Sciatic nerve (tissue), 2 donors: ENCODE measurements at regions not wholly inside any gene's neighbourhood (a gene's known extent, or its start where the extent isn't known, plus 50 kb on each side); places are given as distances from the start of the nearest gene placed in this dataset.
A peak's percentile ranks its signal among the peaks of the same experiment; 100 is the strongest.
"Not testable (repeated sequence)": the region's sequence is repeated elsewhere in the genome, so short reads cannot be mapped to it uniquely, and the experiment has no call there.

ENCODE experiments used
- ATAC-seq: fragments of 200-7000 bp; cut with Tn5 transposase; one replicate; pipeline ENCODE4 v1.9.1; 2020; ENCODE audit warnings: mild to moderate bottlenecking, moderate library complexity
- DNase-seq: peaks from one replicate; pipeline ENCODE4 v3.0.0-alpha.2; 2020; ENCODE audit warnings: low spot score
- intact Hi-C: fragments of 100-400 bp; cut with DNase I; formaldehyde crosslinking; loops from one replicate; pipeline ENCODE4 v1.14.2; 2022
- donor health status: DM: no; HTN: no; CAD: no.
- donor health status: DM: no; HTN: no; CAD: no.

- intact Hi-C loops, ATAC-seq, DNase-seq: not testable (repeated sequence)
Measured at GRCh38 chr9:62830829-62831459, 1641.1 kb downstream of the SPATA31A7 start.

- intact Hi-C loops = not testable (repeated sequence)
Measured at GRCh38 chr9:62833323-62834200, 1643.7 kb downstream of the SPATA31A7 start.

GRCh38 chr9:62837254-62837911 lies 1647.5 kb downstream of the SPATA31A7 start:
- intact Hi-C loops, ATAC-seq: not testable (repeated sequence)
- peak; percentile 56 for DNase-seq

More at GRCh38 chr9:62833323-62834200, 1643.7 kb downstream of the SPATA31A7 start:
- DNase-seq, ATAC-seq: not testable (repeated sequence)

- ATAC-seq (peak; percentile 98), DNase-seq (peak; percentile 92)
- intact Hi-C loops = not testable (repeated sequence)
Measured at GRCh38 chr9:62838024-62838718, 1648.3 kb downstream of the SPATA31A7 start.

- intact Hi-C loops, ATAC-seq, DNase-seq: not testable (repeated sequence)
Measured at GRCh38 chr9:62839168-62839567, 1649.3 kb downstream of the SPATA31A7 start.

DNA sequence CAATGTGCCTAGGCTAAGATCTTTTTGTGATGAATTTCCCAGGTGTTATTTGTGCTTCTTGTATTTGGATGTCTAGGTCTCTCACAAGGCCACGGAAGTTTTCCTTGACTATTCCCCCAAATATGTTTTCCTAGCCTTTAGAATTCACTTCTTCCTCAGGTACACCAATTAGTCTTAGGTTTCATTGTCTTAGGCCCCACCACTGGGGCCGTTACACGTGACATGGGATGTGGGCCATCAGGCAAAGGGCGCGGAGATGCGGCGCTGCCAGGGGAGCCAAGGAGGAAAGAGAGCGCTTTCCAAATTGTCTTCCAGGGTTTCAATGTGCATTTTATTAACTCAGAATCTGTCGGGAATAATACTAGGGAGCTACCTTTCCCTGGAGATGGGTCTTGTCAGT lies 1653.3 kb downstream of the SPATA31A7 start:
- DNase-seq = peak; percentile 49
- peak; percentile 14 for ATAC-seq
- intact Hi-C loops = not testable (repeated sequence)

- intact Hi-C loops, DNase-seq: not testable (repeated sequence)
- ATAC-seq = peak; percentile 68
Measured at GRCh38 chr9:62843706-62844290, 1654.0 kb downstream of the SPATA31A7 start.

- DNase-seq (peak; percentile 46), ATAC-seq (peak; percentile 71)
- intact Hi-C loops = not testable (repeated sequence)
Measured at GRCh38 chr9:62844681-62845185, 1654.9 kb downstream of the SPATA31A7 start.

GRCh38 chr9:62848258-62848657 lies 1658.4 kb downstream of the SPATA31A7 start:
- DNase-seq, intact Hi-C loops, ATAC-seq: not testable (repeated sequence)

GRCh38 chr9:62849991-62850390 lies 1660.2 kb downstream of the SPATA31A7 start:
- ATAC-seq, intact Hi-C loops: not testable (repeated sequence)
- DNase-seq = peak; percentile 50

DNA sequence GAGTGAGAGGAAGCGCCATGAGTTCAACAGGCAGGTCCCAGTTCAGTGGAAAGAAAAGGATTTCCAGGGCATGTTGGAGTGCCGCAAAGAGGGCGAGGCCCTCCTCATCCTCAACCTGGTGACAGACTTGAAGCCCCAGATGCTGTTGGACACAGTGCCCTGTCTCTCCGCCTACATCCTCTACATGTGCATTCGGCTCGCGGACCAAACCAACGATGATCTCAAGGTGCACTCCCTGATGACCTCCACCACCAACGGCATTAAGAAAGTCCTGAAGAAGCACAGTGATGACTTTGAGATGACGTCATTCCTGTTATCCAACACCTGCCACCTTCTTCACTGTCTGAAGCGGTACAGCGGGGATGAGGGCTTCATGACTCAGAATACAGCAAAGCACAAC lies 1667.4 kb downstream of the SPATA31A7 start:
- intact Hi-C loops, DNase-seq: not testable (repeated sequence)
- ATAC-seq = peak; percentile 12

- ATAC-seq, intact Hi-C loops, DNase-seq: not testable (repeated sequence)
Measured at GRCh38 chr9:62858240-62858639, 1668.4 kb downstream of the SPATA31A7 start.

GRCh38 chr9:62860939-62861860 lies 1671.4 kb downstream of the SPATA31A7 start:
- peak; percentile 33 for ATAC-seq
- intact Hi-C loops = not testable (repeated sequence)
- peak; percentile 51 for DNase-seq

GRCh38 chr9:62862180-62862579 lies 1672.3 kb downstream of the SPATA31A7 start:
- ATAC-seq = peak; percentile 53
- intact Hi-C loops, DNase-seq: not testable (repeated sequence)

- ATAC-seq = not testable (repeated sequence)
Measured at GRCh38 chr9:62863319-62863718, 1673.5 kb downstream of the SPATA31A7 start.

GRCh38 chr9:62863867-62864266 lies 1674.0 kb downstream of the SPATA31A7 start:
- ATAC-seq, intact Hi-C loops: not testable (repeated sequence)
- peak; percentile 59 for DNase-seq

More at GRCh38 chr9:62863319-62863718, 1673.5 kb downstream of the SPATA31A7 start:
- DNase-seq = peak; percentile 49
- intact Hi-C loops = not testable (repeated sequence)
